ENCODE measurements at regions not wholly inside any gene's neighbourhood (a gene's known extent, or its start where the extent isn't known, plus 50 kb on each side); places are given as distances from the start of the nearest gene placed in this dataset.
A peak's percentile ranks its signal among the peaks of the same experiment; 100 is the strongest.

DNA sequence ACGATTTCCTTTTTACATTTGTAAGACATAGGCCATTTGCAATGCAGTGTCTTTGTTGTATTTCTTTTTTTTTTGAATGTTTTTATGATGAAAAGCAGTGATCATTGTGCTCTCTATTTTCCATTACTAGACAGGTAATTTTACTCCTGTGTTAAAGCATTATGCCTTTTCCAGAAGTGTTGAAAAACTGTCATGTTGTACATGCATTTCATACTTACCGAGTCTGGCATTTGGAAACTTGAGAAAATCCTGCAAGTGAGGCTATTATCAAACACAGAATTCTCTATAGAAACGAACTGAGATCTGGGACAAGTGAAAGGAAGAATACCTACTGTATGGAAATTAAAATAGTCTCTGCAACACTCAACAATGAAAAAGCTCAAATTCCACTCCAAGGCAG lies 78.6 kb upstream of the CNR1 start:
- Histone ChIP-seq H3K27me3 (no peaks in the 10 kb centered on the region), H3K9me3 (peaks cover 0 to 5% (median 0%) of the 10 kb centered on the region in 3 donors), H3K27ac (no peak overlapping the region), H3K36me3 (no peaks in the 10 kb centered on the region), H3K4me1 (no peaks in the 10 kb centered on the region), H3K4me3 (no peak overlapping the region)
- no peak for TF ChIP-seq POLR2A (IDR thresholded peaks at IDR 0.05)
- TF ChIP-seq, protein P1, sequence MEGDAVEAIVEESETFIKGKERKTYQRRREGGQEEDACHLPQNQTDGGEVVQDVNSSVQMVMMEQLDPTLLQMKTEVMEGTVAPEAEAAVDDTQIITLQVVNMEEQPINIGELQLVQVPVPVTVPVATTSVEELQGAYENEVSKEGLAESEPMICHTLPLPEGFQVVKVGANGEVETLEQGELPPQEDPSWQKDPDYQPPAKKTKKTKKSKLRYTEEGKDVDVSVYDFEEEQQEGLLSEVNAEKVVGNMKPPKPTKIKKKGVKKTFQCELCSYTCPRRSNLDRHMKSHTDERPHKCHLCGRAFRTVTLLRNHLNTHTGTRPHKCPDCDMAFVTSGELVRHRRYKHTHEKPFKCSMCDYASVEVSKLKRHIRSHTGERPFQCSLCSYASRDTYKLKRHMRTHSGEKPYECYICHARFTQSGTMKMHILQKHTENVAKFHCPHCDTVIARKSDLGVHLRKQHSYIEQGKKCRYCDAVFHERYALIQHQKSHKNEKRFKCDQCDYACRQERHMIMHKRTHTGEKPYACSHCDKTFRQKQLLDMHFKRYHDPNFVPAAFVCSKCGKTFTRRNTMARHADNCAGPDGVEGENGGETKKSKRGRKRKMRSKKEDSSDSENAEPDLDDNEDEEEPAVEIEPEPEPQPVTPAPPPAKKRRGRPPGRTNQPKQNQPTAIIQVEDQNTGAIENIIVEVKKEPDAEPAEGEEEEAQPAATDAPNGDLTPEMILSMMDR (IDR thresholded peaks at IDR 0.05), result no peak
- intact Hi-C loops (cut with DNase I), result no loop called here
- no peak for DNase-seq
- 59 to 63% methylated on average over 3 of the region's 3 CpGs for WGBS, 2 donors

DNA sequence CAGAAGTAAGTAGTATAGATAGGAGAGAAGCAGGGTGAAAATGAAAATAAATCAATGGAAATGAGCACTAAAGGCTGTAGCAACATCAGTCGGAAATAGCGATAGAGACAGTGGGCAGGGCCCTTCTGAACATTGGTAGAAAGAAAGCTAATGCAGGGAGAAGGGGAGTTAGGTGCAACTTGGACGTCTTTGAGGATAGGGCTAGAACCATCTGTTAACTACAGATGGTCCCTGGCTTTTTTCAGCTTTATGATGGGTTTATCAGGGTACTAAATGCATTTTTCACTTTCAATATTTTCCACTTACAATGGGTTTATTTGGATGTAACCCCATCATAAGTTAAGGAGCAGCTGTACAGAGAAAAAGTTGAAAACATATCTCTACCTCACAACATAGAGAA lies 72.8 kb upstream of the CNR1 start:
- H3K27ac ChIP-seq, result no peak overlapping the region
- no peaks in the 10 kb centered on the region for H3K4me1 ChIP-seq
- DNase-seq, result no peak
- H3K36me3 ChIP-seq, result no peaks in the 10 kb centered on the region
- H3K4me3 ChIP-seq, result no peak overlapping the region
- H3K9me3 ChIP-seq, result peaks cover 0 to 5% (median 0%) of the 10 kb centered on the region in 3 donors
- 83 to 84% methylated on average over 3 of the region's 3 CpGs for WGBS, 2 donors
- intact Hi-C loops (cut with DNase I), result no loop called here
- TF ChIP-seq, protein P1 (IDR thresholded peaks at IDR 0.05), result no peak
- TF ChIP-seq POLR2A (IDR thresholded peaks at IDR 0.05), result no peak
- H3K27me3 ChIP-seq, result no peaks in the 10 kb centered on the region

DNA sequence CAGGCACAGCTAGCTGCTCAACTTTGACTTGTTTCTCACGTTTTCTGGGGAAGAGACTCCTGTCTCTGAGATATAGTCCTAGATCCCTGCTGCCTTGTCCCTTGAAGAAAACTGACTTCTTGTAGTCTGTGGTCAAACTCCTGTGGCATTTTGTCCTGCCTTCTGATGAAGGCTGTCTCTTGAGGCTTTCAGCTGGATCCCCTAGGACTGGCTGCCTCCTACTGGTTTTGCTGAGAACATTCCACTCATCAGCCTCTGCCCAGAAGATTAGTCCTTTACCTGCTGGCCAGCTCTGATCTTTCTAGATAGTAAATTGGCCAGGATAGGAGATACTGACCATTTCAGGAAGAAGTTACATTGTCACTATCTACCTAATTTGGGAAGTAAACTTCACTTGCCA lies 71.9 kb upstream of the CNR1 start:
- intact Hi-C loops (cut with DNase I), result no loop called here
- Histone ChIP-seq H3K36me3 (no peaks in the 10 kb centered on the region), H3K4me1 (no peaks in the 10 kb centered on the region), H3K27ac (no peak overlapping the region), H3K27me3 (no peaks in the 10 kb centered on the region), H3K4me3 (no peak overlapping the region), H3K9me3 (peaks cover 0 to 5% (median 0%) of the 10 kb centered on the region in 3 donors)
- DNase-seq, result no peak
- no peak for TF ChIP-seq POLR2A (IDR thresholded peaks at IDR 0.05)
- TF ChIP-seq, protein P1 (IDR thresholded peaks at IDR 0.05), result peak in 4 of 6 experiments; percentile 14 to 42 (median 32)
- WGBS, 2 donors, result 0 to 23% methylated on average over 1 of the region's 1 CpG

DNA sequence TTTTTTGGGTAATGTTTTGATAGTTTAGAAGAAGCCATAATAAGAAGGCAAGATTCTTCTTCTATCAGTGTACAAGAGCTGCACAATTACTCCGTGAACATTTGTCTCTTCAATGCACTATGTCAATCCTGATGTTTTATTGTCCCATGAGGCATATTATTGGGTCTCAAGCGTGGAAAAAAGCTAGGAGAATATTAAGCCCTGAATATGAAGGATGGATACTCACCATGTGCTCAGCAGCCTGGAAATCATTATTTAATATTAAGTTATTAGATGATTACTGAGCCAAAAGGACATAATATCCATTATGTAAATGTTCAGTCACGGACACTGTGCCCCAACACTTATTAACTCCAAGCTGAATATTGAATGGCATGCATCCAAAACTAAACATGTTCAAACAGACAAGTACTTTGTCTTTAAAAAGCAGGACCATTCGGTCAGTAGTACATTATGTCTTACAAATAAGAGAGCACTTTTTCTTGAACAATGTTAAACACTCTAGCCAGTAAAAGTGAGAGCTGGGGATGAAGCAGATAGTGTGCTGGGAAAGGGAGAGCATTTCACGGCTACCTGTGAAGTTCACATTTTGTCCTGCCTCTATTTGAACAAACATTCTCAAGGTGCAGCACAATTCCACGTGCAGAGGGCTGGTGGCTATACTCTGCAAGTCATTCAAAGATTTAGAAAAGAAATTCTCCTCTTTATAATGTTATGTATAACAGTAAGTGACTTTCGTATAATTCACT lies 70.6 kb upstream of the CNR1 start:
- Histone ChIP-seq H3K4me1 (no peaks in the 10 kb centered on the region), H3K36me3 (no peaks in the 10 kb centered on the region), H3K4me3 (no peak overlapping the region), H3K27ac (no peak overlapping the region), H3K9me3 (peaks cover 0 to 10% (median 0%) of the 10 kb centered on the region in 3 donors), H3K27me3 (no peaks in the 10 kb centered on the region)
- no peak for DNase-seq
- intact Hi-C loops (cut with DNase I), result no loop called here
- TF ChIP-seq, protein P1 (IDR thresholded peaks at IDR 0.05), result no peak
- no peak for TF ChIP-seq POLR2A (IDR thresholded peaks at IDR 0.05)
- 42 to 50% methylated on average over 7 of the region's 7 CpGs for WGBS, 2 donors

DNA sequence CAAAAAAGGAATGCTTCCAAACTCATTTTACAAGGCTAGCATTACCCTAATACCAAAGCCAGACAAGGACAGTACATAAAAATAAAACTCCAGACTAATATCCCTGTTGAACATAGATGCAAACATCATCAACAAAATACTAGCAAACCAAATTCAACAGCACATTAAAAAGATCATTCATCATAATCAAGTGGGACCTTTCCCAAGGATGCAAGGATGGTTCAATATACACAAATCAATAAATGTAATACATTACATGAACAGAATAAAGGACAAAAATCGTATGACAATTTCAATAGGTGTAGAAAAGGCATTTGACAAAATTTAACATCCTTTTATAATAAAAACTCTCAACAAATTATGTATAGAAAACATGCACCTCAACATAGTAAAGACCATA lies 66.6 kb upstream of the CNR1 start:
- TF ChIP-seq, protein P1 (IDR thresholded peaks at IDR 0.05), result no peak
- TF ChIP-seq POLR2A (IDR thresholded peaks at IDR 0.05), result no peak
- Histone ChIP-seq H3K27ac (no peak overlapping the region), H3K4me3 (no peak overlapping the region), H3K4me1 (no peaks in the 10 kb centered on the region), H3K36me3 (no peaks in the 10 kb centered on the region), H3K9me3 (peaks cover 0 to 23% (median 8%) of the 10 kb centered on the region in 3 donors), H3K27me3 (no peaks in the 10 kb centered on the region)
- WGBS, 2 donors, result 27 to 29% methylated on average over 1 of the region's 1 CpG
- intact Hi-C loops (cut with DNase I), result no loop called here
- DNase-seq, result no peak
